GM11168 (cell line): ENCODE measurements at regions not wholly inside any gene's neighbourhood (a gene's known extent, or its start where the extent isn't known, plus 50 kb on each side); places are given as distances from the start of the nearest gene placed in this dataset.
"Not testable (repeated sequence)": the region's sequence is repeated elsewhere in the genome, so short reads cannot be mapped to it uniquely, and the experiment has no call there.

ENCODE experiments used
- in situ Hi-C: fragments of 300-500 bp; cut with MboI; formaldehyde crosslinking; loops from one replicate; pipeline ENCODE4 v1.12.0; 2022; ENCODE audit warnings: low sequenced_read_pairs; ENCODE audit not compliant: unreplicated experiment

DNA sequence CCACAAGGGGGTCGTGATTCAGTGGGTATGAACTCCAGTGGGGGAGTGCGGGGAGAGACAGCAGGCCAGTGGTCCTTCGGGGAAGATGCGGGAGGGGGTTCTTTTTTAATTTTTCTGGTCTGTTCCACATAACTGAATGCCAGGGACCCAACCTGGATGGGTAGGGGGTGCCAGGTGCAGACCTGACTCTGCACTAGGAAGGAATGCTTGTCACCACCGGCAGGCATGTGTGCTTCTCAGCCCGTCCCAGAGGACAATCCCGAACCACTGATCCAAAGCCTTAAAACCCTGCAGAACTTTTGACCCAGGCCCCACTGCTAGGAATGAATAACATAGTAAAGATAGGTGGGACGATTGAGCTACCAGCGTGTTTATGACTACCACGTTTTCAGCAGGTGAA, 72.0 kb downstream of the DIO3 start:
- in situ Hi-C loops = loop anchor here (25.0 kb wide), 2 partner anchors 796 to 1221 kb away; partner anchors contain the start of gene MEG3

DNA sequence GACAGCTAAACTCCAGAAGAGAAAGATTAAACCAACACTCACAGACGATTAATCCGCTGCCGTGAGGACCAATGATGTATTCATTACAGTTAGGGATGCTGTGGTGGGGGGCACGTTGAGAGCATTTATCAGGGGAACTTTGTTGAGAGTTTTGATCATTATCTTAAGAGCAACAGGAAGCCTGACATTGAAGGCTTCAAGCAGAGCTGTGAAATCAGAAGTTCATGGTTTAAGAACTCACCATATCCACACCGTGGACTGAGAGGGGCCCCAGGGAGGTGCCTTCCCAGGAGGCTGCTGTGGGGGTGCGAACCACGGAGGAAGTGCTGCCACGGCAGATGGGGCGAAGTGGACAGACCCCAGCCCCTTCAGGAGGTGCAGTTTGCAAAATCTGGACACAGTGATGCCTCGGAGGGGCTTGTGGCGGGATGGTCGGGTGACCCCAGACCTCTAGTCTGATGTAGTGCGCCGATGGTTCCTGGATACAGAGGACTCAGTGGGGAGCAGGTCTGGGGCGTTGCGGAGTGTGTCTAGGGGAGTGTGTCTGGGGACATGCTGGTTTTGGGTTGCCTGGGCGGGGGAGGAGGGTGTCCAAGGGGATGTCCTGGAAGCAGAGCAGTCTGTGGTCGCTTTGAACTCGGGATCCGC, 73.0 kb downstream of the DIO3 start:
- in situ Hi-C loops = loop anchor here (25.0 kb wide), 2 partner anchors 797 to 1222 kb away; partner anchors contain the start of gene MEG3

GRCh38 chr14:101634850-101635748, 73.8 kb downstream of the DIO3 start:
- in situ Hi-C loops = loop anchor here (25.0 kb wide), 2 partner anchors 798 to 1223 kb away; partner anchors contain the start of gene MEG3

DNA sequence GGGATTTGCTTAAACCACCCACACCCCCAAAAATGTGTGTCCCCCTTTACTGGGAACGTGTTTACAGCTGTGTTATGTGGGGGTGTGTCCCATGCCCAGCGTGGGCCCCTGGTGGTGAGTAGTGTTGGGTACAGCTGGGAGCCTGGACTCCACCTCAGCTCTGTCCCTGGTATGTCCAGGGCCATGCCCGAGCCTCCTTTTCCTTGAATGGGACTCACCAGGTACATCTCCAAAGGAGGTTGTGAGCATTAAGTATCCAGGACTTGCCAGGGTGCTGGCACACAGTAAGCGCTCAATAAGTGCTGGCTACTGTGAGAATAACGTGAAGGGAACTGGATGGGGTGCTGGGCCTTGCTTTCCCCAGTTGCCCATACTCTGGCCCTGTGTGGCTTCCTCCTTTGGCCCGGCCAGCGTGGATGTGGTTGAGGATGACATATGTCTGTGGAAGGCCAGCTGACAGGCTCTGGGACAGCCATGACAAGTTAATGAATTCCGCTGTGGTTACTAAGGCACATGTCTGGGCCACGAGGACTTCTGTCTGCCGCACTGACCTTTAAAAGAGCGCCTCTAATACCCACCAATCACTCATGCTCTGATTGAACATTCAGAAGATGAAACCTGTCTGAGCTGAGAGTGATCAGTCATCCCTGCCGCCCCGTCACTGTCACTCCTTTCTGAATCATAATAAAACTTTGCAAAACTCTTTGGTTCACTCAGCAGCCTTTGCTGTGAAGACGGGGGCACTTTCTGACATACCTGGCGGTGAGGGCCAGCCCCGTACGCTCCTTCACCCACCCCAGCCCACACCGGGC, 74.7 kb downstream of the DIO3 start:
- in situ Hi-C loops = loop anchor here (25.0 kb wide), 2 partner anchors 799 to 1224 kb away; partner anchors contain the start of gene MEG3

DNA sequence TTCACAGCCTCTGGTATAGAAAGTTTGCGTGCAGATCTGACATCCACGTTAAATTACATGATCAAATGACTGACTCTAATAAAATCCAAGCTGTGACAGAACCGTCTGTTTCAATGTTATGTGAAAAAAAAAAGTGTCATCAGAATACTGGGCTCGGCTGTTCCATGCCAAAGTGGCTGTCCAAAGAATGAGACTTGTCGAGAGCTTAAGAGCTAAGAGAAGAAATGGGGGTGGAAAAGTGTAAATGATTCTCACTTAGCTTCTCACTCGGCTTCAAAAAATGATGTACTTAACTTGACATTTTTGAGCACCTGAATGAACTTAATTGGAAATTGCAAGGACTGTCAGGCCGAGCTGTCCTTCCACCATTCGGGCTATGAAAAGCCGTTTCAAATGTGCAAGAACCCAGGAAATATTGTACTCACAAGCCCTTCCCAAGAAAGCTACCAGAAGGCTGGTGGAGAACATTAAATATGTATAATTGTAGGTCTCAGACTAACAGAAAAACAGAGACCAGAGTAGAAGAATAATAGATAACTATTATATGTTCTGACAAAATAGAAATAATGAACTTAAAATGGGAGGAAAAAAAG, 78.0 kb downstream of the DIO3 start:
- in situ Hi-C loops = loop anchor here (25.0 kb wide), 2 partner anchors 802 to 1227 kb away; partner anchors contain the start of gene MEG3

GRCh38 chr14:101643651-101644050, 82.4 kb downstream of the DIO3 start:
- in situ Hi-C loops = loop anchor here (25.0 kb wide), 2 partner anchors 806 to 1231 kb away; partner anchors contain the start of gene MEG3

GRCh38 chr14:101654051-101654450, 92.8 kb downstream of the DIO3 start:
- in situ Hi-C loops = no loop called here

DNA sequence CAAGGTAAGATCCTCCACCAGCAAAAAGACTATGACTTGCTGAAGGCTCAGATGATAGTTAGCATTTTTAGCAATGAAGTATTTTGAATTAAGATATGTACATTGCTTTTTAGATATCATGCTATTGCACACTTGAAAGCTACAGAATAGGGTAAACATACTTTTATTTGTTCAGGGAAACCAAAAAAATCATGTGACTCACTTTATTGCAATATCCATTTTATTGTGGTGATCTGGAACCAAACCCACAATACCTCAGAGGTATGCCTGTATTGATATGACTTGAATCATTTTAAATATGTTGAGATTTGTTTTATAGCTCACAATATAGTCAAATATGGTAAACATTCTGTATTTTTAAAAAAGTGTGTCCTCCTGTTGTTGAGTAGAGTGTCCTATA, 96.1 kb downstream of the DIO3 start:
- in situ Hi-C loops = no loop called here

- in situ Hi-C loops = no loop called here
Measured at GRCh38 chr14:101665478-101666078, 95.9 kb upstream of the PPP2R5C start.

- in situ Hi-C loops = no loop called here
Measured at GRCh38 chr14:101666264-101666663, 95.2 kb upstream of the PPP2R5C start.

DNA sequence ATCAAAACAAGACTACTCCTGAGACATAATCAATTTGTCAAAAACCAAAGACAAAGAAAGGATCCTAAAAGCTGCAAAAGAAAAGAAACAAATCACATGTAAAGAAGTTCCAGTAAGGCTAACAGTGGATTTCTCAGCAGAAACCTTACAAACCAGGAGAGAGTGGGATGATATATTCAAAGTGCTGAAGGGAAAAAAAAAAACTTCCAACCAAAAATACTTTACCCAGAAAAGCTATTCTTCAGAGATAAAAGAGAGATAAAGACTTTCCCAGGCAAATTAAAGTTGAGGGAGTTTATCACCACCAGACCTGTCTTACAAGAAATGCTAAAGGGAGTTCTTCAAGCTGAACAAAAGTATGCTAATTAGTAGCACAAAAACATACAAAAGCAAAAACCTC, 91.9 kb upstream of the PPP2R5C start:
- in situ Hi-C loops = no loop called here

DNA sequence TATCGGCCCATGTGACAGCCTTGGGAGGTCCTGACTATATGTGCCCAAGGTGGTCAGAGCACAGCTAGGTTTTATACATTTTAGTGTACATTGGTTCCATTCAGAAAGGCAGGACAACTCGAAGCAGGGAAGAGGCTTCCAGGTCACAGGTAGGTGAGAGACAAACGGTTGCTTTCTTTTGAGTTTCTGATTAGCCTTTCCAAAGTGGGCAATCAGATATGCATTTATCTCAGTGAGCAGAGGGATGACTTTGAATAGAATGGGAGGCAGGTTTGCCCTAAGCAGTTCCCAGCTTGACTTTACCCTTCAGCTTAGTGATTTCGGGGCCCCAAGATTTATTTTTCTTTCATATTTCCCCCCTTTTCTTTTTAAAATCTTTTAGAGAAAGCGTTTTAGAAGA, 87.6 kb upstream of the PPP2R5C start:
- in situ Hi-C loops = no loop called here

DNA sequence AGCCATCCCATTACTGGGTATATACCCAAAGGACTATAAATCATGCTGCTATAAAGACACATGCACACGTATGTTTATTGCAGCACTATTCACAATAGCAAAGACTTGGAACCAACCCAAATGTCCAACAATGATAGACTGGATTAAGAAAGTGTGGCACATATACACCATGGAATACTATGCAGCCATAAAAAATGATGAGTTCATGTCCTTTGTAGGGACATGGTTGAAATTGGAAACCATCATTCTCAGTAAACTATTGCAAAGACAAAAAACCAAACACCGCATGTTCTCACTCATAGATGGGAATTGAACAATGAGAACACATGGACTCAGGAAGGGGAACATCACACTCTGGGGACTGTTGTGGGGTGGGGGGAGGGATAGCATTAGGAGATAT, 85.7 kb upstream of the PPP2R5C start:
- in situ Hi-C loops = not testable (repeated sequence)

DNA sequence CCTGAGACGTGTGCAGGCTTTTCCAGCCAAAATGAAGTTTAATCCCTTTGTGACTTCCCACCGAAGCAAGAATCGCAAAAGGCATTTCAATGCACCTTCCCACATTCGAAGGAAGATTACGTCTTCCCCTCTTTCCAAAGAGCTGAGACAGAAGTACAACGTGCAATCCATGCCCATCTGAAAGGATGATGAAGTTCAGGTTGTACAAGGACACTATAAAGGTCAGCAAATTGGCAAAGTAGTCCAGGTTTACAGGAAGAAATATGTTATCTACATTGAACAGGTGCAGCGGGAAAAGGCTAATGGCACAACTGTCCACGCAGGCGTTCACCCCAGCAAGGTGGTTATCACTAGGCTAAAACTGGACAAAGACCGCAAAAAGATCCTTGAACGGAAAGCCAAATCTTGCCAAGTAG, 83.6 kb upstream of the PPP2R5C start:
- in situ Hi-C loops = not testable (repeated sequence)

- in situ Hi-C loops = no loop called here
Measured at GRCh38 chr14:101681795-101682194, 79.7 kb upstream of the PPP2R5C start.

GRCh38 chr14:101683365-101683764, 78.1 kb upstream of the PPP2R5C start:
- in situ Hi-C loops = no loop called here

DNA sequence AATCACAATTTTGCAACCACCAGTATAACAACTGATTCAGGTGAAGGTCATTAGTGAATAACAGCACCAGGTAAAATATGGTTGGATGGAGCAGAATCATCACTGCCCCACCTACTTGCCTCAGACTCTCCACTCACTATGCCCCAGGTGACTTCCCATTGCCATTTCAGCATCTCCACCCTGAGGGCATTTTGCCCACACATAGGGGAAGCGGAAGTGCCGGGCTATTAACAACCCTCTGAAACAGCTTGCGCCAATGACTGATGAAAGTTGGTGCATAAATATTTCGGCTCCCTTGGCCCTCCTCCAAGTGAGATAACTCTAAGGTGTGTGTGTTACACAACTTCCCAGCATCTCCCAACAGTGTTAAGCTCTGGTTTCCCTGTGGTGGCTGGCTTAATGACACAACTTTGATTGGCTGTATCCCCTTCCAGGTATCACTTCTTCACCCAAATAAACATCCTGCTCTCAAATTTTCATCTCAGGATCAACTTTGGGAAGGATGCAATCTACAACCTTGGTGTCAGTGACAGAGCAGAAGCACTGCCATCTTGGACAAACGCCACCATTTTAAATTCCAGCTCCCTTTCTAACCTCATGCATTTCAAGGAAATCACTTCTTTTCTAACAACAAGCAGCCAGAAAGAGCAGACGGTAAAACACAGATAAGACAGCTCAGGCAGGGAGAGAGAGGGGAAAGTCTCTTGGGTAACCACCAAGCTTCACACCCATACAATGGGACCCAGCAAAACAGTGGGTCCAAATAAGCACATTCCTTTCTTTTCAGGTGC, 73.6 kb upstream of the PPP2R5C start:
- in situ Hi-C loops = no loop called here

DNA sequence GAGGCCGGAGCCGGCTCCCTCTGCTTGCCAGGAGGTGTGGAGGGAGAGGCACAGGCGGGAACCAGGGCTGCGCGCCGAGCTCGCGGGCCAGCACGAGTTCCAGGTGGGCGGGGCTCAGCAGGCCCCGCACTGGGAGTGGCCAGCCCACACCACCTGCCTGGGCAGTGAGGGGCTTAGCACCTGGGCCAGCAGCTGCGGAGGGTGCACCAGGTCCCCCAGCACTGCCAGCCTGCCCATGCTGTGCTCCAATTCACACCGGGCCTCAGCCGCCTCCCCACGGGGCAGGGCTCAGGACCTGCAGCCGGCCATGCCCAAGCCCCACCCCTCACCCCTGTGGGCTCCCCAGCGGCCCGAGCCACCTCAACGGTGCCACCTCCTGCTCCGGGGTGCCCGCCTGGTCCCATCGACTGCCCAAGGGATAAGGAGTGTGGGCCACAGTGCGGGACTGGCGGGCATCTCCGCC, 72.4 kb upstream of the PPP2R5C start:
- in situ Hi-C loops = no loop called here

GRCh38 chr14:101689966-101690365, 71.5 kb upstream of the PPP2R5C start:
- in situ Hi-C loops = not testable (repeated sequence)
